Natural killer cell treated with Interleukin-12 subunit alpha and Interleukin-12 subunit beta and Interleukin-15 and Interleukin-18, amount 100 ng/mL, for 72 hours (primary cell): ENCODE measurements at regions not wholly inside any gene's neighbourhood (a gene's known extent, or its start where the extent isn't known, plus 50 kb on each side); places are given as distances from the start of the nearest gene placed in this dataset.
A peak's percentile ranks its signal among the peaks of the same experiment; 100 is the strongest.

Experiments
- ATAC-seq, 2 donors: fragments of 150-1000 bp; cut with Tn5 transposase in 1 of 2; sonication (Bioruptor Pico), chemical (Tn5 transposase) in 1 of 2; 2 replicates each; pipeline ENCODE4 v1.10.0; 2021
- DNase-seq: peaks from one replicate; pipeline ENCODE4 v3.0.0; 2022; ENCODE audit warnings: low spot score
- H3K27ac Mint-ChIP-seq, 2 donors: 1 replicate in 1 of 2; 2 replicates in 1 of 2; pipeline ENCODE4 v1.8.0; 2022; ENCODE audit warnings: mixed read lengths in 2 of 2, mild to moderate bottlenecking in 1 of 2, moderate library complexity in 1 of 2
- H3K27me3 Mint-ChIP-seq, 2 donors: 1 replicate in 1 of 2; 2 replicates in 1 of 2; pipeline ENCODE4 v1.8.0; 2022; ENCODE audit warnings: mixed read lengths in 2 of 2
- H3K36me3 Mint-ChIP-seq: one replicate; pipeline ENCODE4 v1.8.0; 2022; ENCODE audit warnings: mixed read lengths
- H3K4me1 Mint-ChIP-seq, 2 donors: 1 replicate in 1 of 2; 2 replicates in 1 of 2; pipeline ENCODE4 v1.8.0; 2022; ENCODE audit warnings: low read depth in 2 of 2, mixed read lengths in 2 of 2, mild to moderate bottlenecking in 1 of 2
- H3K4me3 Mint-ChIP-seq: one replicate; pipeline ENCODE4 v1.8.0; 2022; ENCODE audit warnings: mixed read lengths
- H3K9me3 Mint-ChIP-seq: 2 replicates; pipeline ENCODE4 v1.8.0; 2022; ENCODE audit warnings: mixed read lengths

DNA sequence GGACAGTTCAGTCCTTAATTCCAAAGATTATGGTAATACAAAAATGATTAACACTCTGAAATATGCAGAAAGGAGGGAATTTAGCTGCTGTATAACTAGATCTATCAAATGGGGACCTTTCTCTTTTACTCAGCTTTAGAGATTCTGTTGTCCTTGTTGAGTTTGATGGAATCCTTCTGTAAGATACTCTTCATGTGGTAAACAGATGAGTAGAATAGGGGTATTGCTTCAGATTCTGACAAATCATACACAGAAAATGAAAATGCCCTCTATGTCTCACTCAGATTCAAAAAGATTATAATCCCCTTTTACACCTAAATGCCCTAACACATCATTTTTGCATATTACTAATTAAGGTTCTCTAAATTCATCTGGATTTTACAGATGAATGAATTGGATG is 50.7 kb downstream of the ARHGAP35 start:
- H3K4me1 Mint-ChIP-seq, result peaks cover 39 to 41% of the 10 kb centered on the region in 2 donors

DNA sequence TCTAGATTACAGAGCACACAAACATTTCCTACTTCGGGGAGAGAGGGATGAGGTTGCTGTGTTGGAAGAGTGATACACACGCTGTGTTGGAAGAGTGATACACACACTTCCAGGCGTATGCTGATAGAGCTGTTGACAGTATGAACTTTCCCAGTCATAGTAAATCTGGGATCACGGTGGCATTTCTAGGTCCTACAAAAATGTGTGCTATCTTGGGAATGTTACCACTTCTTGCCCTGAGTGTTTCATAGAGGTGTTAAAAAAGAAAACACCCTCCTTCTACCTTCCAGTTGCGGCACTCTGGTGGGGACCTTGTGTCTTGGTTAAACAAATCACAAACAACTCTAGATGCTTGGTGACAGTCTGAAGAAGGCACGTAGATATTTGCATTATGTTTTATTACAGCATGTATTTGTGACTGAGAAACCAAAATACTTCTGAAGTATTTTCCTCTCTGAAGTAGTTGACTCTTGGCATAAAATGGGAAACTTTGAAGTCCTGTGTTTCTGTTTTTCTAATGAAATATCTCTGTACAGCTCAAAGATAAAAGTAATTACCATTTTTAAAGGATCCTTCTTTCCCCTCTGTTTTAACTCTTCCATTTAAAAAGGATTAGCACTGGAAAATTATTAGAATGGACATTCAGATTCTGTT is 52.5 kb downstream of the ARHGAP35 start:
- peak overlapping the region; percentile 55 to 57 for H3K27ac Mint-ChIP-seq
- H3K4me1 Mint-ChIP-seq, result peaks cover 48 to 54% of the 10 kb centered on the region in 2 donors
- ATAC-seq (no peak), DNase-seq (no peak)
- H3K36me3 Mint-ChIP-seq, result no peaks in the 10 kb centered on the region
- H3K27me3 Mint-ChIP-seq, result no peaks in the 10 kb centered on the region
- H3K9me3 Mint-ChIP-seq, result no peaks in the 10 kb centered on the region
- peak overlapping the region; percentile 26 for H3K4me3 Mint-ChIP-seq

More for the DNA sequence above, 50.7 kb downstream of the ARHGAP35 start:
- Mint-ChIP-seq H3K27me3 (no peaks in the 10 kb centered on the region), H3K36me3 (no peaks in the 10 kb centered on the region), H3K9me3 (no peaks in the 10 kb centered on the region), H3K27ac (no peak overlapping the region), H3K4me3 (no peak overlapping the region)
- no peak for DNase-seq
- no peak for ATAC-seq

DNA sequence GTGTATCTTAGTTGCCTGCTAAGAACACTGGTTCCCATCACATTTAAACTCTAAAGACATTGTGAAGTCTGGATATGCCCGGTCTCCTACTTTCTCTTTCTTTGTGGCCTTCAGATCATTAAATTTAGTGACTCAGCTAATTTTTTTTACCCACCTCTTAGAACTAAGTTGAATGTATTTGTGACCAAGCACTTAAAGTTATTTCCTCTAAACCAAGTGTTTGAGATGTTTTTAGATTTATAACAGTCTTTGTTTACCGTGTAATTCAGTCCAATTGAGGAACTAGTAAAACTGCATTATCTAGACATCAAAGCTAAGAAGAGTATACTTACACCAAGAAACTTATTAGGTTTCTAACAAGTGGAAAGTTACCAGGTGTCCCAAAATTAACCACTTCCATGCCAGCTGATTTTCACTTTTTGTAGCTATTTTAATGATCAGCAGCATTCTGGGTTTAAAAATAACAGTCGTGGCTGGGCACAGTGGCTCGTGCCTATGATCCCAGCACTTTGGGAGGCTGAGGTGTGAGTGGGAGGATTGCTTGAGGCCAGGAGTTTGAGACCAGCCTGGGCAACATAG is 53.1 kb downstream of the ARHGAP35 start:
- Mint-ChIP-seq H3K4me3 (peak overlapping the region; percentile 26), H3K27ac (peak overlapping the region; percentile 55 to 57), H3K36me3 (peaks cover under 1% of the 10 kb centered on the region), H3K9me3 (no peaks in the 10 kb centered on the region), H3K27me3 (no peaks in the 10 kb centered on the region), H3K4me1 (peaks cover 47 to 55% of the 10 kb centered on the region in 2 donors)
- no peak for DNase-seq
- no peak for ATAC-seq

DNA sequence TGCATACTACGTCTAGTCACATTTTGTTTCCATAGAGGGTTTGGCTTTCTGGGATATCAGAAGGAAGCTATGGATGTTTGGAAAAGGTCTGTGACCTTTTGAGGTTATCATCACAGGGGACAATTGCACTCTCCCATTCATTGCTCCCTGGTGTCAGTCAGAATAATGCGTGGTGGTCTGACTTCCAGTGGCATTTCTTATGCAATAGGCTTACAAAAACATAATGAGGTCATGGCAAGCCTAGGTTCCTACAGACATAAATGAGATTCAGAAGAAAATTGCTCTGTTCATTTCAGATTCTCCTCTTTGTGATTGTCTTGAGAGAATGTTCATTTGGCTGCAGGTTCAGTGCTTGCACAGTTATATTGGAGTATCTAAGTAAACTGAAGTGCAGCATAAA is 54.6 kb downstream of the ARHGAP35 start:
- Mint-ChIP-seq H3K36me3 (peaks cover 15% of the 10 kb centered on the region), H3K9me3 (no peaks in the 10 kb centered on the region), H3K4me3 (no peak overlapping the region), H3K27me3 (no peaks in the 10 kb centered on the region), H3K27ac (no peak overlapping the region), H3K4me1 (peaks cover 47 to 56% of the 10 kb centered on the region in 2 donors)
- DNase-seq (no peak), ATAC-seq (no peak)

DNA sequence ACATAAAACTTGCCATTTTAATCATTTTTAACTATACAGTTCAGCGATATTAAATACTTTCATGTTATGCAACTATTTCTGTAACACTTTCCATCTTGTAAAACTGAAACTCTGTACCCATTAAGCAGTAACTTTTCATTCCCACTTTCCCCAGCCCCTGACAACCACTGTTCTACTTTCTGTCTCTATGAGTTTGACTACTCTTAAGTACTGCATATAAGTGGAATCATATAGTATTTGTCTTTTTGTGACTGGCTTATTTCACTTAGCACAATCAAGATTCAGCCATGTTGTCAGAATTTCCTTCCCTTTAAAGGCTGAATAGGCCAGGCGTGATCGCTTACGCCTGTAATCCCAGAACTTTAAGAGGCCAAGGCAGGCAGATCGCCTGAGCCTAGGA is 56.2 kb downstream of the ARHGAP35 start:
- DNase-seq (no peak), ATAC-seq (peak; percentile 61 to 63)
- H3K4me1 Mint-ChIP-seq, result peaks cover 43 to 50% of the 10 kb centered on the region in 2 donors
- H3K4me3 Mint-ChIP-seq, result peak overlapping the region; percentile 26
- peaks cover 20% of the 10 kb centered on the region for H3K36me3 Mint-ChIP-seq
- no peaks in the 10 kb centered on the region for H3K27me3 Mint-ChIP-seq
- no peak overlapping the region for H3K27ac Mint-ChIP-seq
- H3K9me3 Mint-ChIP-seq, result no peaks in the 10 kb centered on the region

DNA sequence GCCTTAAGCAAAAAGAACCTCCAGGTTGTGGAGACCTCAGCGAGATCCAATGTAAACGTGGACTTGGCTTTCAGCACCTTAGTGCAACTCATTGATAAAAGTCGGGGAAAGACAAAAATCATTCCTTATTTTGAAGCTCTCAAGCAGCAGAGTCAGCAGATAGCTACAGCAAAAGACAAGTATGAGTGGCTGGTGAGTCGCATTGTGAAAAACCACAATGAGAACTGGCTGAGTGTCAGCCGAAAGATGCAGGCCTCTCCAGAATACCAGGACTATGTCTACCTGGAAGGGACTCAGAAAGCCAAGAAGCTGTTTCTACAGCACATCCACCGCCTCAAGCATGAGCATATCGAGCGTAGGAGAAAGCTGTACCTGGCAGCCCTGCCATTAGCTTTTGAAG is 58.5 kb downstream of the ARHGAP35 start:
- Mint-ChIP-seq H3K4me3 (no peak overlapping the region), H3K4me1 (peaks cover 36 to 39% of the 10 kb centered on the region in 2 donors), H3K27ac (no peak overlapping the region), H3K27me3 (no peaks in the 10 kb centered on the region), H3K9me3 (no peaks in the 10 kb centered on the region), H3K36me3 (peaks cover 20% of the 10 kb centered on the region)
- no peak for DNase-seq
- peak in 1 of 2 donors; percentile 53 for ATAC-seq

DNA sequence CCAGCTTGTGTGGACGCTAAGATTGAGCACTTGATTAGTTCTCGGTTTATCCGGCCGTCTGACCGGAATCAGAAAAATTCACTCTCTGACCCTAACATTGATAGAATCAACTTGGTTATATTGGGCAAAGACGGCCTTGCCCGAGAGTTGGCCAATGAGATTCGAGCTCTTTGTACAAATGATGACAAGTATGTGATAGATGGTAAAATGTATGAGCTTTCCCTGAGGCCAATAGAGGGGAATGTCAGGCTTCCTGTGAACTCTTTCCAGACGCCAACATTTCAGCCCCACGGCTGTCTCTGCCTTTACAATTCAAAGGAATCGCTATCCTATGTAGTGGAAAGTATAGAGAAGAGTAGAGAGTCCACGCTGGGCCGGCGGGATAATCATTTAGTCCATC is 59.6 kb downstream of the ARHGAP35 start:
- Mint-ChIP-seq H3K27me3 (no peaks in the 10 kb centered on the region), H3K36me3 (peaks cover 20% of the 10 kb centered on the region), H3K9me3 (no peaks in the 10 kb centered on the region), H3K27ac (no peak overlapping the region), H3K4me3 (no peak overlapping the region), H3K4me1 (peaks cover 43 to 46% of the 10 kb centered on the region in 2 donors)
- no peak for DNase-seq
- ATAC-seq, result no peak

DNA sequence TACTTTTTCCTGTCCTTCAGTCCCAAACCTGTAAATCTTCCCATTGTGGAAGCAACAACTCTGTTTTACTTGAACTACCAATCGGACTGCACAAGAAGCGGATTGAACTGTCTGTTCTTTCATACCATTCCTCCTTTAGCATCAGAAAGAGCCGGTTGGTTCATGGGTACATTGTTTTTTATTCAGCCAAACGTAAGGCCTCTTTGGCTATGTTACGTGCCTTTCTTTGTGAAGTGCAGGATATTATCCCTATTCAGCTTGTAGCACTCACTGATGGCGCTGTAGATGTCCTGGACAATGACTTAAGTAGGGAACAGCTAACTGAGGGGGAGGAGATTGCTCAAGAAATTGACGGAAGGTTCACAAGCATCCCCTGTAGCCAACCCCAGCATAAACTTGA is 60.3 kb downstream of the ARHGAP35 start:
- DNase-seq, result no peak
- ATAC-seq, result no peak
- Mint-ChIP-seq H3K36me3 (peaks cover 20% of the 10 kb centered on the region), H3K27ac (no peak overlapping the region), H3K9me3 (no peaks in the 10 kb centered on the region), H3K4me1 (peaks cover 48% of the 10 kb centered on the region in 2 donors), H3K27me3 (no peaks in the 10 kb centered on the region), H3K4me3 (no peak overlapping the region)

DNA sequence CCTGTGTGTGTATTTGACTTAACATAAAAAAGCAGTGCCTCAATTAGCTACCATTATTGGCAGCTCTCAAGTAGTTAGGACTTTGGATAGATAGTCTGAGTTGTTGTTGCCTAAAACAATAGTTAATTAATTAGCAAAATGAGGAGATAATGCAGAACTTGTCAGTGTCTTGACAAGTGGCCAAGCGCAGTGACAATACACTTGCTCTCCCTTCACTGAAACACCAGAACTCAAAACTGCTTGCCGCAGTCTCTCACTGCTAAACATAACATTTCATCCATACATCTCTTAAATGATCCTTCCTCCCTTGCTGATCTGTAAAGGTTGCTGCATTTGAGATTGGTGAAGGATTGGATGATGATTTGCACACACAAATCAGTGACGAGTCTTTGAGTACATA is 61.7 kb downstream of the ARHGAP35 start:
- Mint-ChIP-seq H3K27ac (peak overlapping the region in 1 of 2 donors; percentile 41), H3K4me3 (no peak overlapping the region), H3K9me3 (no peaks in the 10 kb centered on the region), H3K27me3 (no peaks in the 10 kb centered on the region), H3K4me1 (peaks cover 47 to 49% of the 10 kb centered on the region in 2 donors), H3K36me3 (peaks cover 20% of the 10 kb centered on the region)
- DNase-seq (no peak), ATAC-seq (no peak)

DNA sequence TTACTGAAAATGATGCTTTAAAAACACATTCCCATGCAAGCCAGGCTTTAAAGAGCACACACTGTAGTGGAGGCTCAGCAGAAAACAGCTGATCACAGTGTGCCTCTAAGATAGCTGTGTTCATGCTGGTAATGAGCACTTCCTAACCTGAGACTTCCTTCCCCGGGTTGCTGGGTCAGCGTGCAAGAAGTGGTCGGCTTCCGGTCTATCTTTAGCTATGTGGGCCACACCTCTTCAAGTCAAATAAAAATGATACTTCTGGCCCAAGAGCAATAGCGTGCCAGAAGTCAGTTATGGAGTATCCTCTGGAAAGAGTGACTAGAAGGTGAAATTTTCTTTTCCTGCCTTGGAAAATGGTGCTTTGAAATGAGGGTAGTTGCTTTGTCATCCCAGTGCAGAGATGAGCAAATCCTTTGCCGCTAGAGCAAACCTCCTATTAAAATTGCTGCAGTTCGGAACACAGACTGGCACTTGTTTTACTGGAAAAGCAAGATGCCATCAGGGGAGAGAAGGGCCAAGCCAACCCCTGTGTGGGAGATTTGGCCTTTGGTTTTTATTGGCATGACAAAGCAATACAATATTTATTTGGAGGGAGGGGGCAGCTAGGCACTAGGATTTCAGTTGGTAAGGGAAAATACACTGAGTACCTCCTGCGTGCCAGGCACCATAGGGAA is 64.2 kb downstream of the ARHGAP35 start:
- Mint-ChIP-seq H3K36me3 (peaks cover 8% of the 10 kb centered on the region), H3K27ac (peak overlapping the region; percentile 45 to 90), H3K4me1 (peaks cover 35 to 37% of the 10 kb centered on the region in 2 donors), H3K4me3 (peak overlapping the region; percentile 53), H3K9me3 (no peaks in the 10 kb centered on the region), H3K27me3 (no peaks in the 10 kb centered on the region)
- ATAC-seq (peak; percentile 85 to 90), DNase-seq (no peak)

DNA sequence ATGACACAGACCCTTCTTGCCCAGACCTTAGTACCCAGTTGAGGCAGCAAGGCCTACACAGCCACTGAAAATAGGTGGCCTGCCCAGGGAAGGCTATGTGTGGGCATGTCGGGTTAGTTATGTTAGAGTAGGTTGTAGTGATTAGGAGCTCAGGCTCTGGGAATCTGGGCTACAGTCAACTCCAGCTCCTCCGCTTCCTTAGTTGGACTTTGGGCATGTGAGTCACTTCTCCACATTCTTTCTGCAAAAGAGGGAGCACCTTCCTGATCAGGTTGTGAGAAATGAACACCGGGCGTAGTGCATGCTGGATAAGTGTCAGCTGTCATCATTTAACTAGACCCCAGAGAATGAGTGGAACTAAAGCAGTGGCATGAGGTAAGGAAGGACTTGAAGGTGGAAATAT is 64.8 kb downstream of the ARHGAP35 start:
- H3K27ac Mint-ChIP-seq, result peak overlapping the region; percentile 45 to 90
- no peak for ATAC-seq
- H3K4me1 Mint-ChIP-seq, result peaks cover 35 to 36% of the 10 kb centered on the region in 2 donors

DNA sequence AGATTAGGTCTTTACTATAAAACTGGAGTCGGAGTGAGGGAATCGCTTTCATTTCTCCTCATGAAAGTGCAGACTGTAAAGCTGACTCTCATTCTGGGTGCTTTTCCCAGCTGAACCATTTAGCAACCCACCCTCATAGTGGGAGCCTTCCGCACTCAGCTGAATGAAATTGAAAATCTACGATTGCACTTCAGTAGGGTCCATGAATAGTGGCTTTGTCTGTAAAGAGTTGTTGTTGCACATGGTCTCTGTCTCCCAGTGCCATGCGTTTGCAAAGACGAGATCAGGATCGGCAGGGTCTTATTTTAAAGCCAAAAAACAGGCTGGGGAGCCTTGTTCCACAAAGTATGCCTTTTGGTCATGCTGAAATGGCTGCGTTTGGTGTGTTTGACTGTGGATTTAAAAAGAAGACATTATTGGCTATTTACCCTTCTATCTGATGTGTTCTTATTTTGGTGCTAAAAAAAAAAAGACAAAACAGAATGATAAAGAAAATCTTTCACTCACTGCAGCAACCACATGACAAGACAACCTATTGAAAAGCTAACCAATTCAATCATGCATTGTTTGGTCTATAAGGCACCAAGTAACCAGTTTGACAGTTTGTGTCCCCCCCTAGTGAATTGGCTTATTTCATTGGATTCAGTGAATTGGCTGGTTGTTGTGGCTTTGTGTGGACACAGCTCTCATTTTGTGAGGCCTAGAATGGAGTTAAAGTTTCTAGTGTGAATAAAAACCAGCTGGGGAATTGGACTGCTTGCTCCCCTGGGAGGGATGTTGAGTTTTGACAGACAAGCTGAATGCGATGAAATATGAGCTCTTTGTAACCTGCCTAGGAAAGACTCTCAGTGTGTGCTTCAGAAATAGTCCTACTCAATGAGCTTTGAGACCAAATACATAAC is 65.6 kb downstream of the ARHGAP35 start:
- Mint-ChIP-seq H3K27me3 (no peaks in the 10 kb centered on the region), H3K27ac (peak overlapping the region in 1 of 2 donors; percentile 55), H3K4me1 (peaks cover 36 to 41% of the 10 kb centered on the region in 2 donors)

More for the DNA sequence above, 64.8 kb downstream of the ARHGAP35 start:
- Mint-ChIP-seq H3K9me3 (no peaks in the 10 kb centered on the region), H3K27me3 (no peaks in the 10 kb centered on the region), H3K4me3 (no peak overlapping the region), H3K36me3 (peaks cover 3% of the 10 kb centered on the region)
- no peak for DNase-seq

DNA sequence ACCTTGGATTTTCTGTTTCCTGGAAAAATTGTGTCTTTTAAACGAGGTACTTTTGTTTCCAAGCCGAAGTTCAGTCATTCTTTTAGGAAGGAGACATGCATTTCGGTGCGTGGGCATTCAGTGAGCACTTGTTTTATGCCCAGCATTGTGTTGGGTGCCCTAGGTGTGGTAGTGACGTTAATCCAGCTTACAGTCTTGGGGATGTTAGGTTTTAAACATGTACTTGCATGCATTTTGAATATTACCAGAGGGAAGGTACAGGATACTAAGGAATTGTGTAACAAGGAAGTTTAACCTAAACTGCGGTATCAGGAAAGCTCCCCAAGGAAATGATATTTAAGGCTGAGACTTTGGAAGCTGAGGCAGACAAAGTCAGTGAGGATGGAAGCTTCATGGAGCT is 66.3 kb downstream of the ARHGAP35 start:
- no peaks in the 10 kb centered on the region for H3K36me3 Mint-ChIP-seq
- H3K27ac Mint-ChIP-seq, result peak overlapping the region in 1 of 2 donors; percentile 55
- peaks cover 38 to 42% of the 10 kb centered on the region in 2 donors for H3K4me1 Mint-ChIP-seq
- H3K27me3 Mint-ChIP-seq, result no peaks in the 10 kb centered on the region
- H3K9me3 Mint-ChIP-seq, result no peaks in the 10 kb centered on the region
- DNase-seq (no peak), ATAC-seq (no peak)
- H3K4me3 Mint-ChIP-seq, result no peak overlapping the region

More for the DNA sequence above, 65.6 kb downstream of the ARHGAP35 start:
- ATAC-seq, result no peak
- Mint-ChIP-seq H3K4me3 (no peak overlapping the region), H3K9me3 (no peaks in the 10 kb centered on the region), H3K36me3 (no peaks in the 10 kb centered on the region)
- no peak for DNase-seq
